ENCODE measurements at regions not wholly inside any gene's neighbourhood (a gene's known extent, or its start where the extent isn't known, plus 50 kb on each side); places are given as distances from the start of the nearest gene placed in this dataset.

DNA sequence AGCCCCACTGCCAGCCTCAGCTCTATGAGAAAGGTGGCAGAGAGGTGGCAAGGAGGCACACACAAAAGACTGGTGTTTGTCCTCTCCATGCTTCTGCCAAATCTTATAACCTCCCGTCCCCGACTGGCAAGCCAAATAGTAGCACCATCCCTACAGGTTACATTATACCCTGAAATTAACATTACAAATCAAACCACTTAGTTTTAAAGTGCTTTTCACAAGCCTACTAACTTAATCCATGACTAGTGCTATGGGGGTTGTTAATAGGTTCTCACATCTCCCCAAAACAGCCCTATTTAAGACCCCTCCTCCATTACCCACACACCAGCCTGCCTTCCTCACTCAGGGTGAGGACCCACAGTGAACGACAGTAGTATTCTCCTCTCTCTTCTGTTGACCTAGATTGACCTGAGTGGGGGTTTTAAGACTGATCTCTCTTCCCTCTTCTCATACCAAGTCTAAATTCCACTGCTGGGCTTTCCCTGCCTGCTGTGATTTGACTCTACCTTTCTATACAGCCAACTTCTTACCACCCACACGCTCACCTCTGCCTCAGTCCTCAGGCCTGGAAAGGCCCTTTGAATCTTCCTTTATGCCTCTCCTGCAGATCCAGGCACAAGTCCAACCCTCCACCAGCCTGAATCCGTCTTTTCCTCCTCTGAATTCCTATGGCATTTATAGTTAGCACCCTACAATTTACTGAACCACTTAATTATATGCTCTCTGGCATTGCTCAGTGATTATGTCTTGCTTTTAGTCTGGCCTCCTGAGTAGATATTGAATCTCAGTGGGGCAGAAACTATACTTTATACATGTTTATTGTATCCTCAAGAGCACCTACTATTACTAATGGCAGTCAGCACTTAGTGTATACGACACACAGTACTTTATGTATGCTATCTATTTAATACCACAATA is 116.1 kb downstream of the TMEM174 start:
- TF ChIP-seq EZH2 (optimal IDR thresholded peaks at IDR 0.05; ENCODE audit: low read depth, low read length) = no peak
- TF ChIP-seq, protein P1, sequence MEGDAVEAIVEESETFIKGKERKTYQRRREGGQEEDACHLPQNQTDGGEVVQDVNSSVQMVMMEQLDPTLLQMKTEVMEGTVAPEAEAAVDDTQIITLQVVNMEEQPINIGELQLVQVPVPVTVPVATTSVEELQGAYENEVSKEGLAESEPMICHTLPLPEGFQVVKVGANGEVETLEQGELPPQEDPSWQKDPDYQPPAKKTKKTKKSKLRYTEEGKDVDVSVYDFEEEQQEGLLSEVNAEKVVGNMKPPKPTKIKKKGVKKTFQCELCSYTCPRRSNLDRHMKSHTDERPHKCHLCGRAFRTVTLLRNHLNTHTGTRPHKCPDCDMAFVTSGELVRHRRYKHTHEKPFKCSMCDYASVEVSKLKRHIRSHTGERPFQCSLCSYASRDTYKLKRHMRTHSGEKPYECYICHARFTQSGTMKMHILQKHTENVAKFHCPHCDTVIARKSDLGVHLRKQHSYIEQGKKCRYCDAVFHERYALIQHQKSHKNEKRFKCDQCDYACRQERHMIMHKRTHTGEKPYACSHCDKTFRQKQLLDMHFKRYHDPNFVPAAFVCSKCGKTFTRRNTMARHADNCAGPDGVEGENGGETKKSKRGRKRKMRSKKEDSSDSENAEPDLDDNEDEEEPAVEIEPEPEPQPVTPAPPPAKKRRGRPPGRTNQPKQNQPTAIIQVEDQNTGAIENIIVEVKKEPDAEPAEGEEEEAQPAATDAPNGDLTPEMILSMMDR (IDR thresholded peaks at IDR 0.05; ENCODE audit: low read length) = no peak

Measured in MM.1S (cell line).